Sigmoid colon (tissue), 6 donors: ENCODE measurements at regions not wholly inside any gene's neighbourhood (a gene's known extent, or its start where the extent isn't known, plus 50 kb on each side); places are given as distances from the start of the nearest gene placed in this dataset.

Experiments
- DNase-seq: peaks from one replicate; pipeline ENCODE4 v3.0.0-alpha.2; 2019
- H3K27ac ChIP-seq, 4 donors: fragments of 200-600 bp; sonication (generic); one replicate each; pipeline ENCODE4 v1.5.1; 2016 to 2019; ENCODE audit warnings: mild to moderate bottlenecking in 1 of 4
- H3K27me3 ChIP-seq, 3 donors: fragments of 200-600 bp; sonication (generic); one replicate each; pipeline ENCODE4 v1.5.1; 2019; ENCODE audit warnings: mild to moderate bottlenecking in 1 of 3
- H3K36me3 ChIP-seq, 4 donors: fragments of 200-600 bp; sonication (generic); one replicate each; pipeline ENCODE4 v1.5.1; 2016 to 2019
- H3K4me1 ChIP-seq, 4 donors: fragments of 200-600 bp; sonication (generic); one replicate each; pipeline ENCODE4 v1.5.1; 2017 to 2019
- H3K4me3 ChIP-seq, 4 donors: fragments of 200-600 bp; sonication (generic); one replicate each; pipeline ENCODE4 v1.5.1; 2017 to 2019; ENCODE audit warnings: mild to moderate bottlenecking in 2 of 4, moderate library complexity in 1 of 4
- H3K9me3 ChIP-seq, 4 donors: fragments of 200-600 bp in 3 of 4; sonication (generic) in 3 of 4; one replicate each; pipeline versions ENCODE4 v1.5.1 to v1.6.1; 2013 to 2019
- CTCF ChIP-seq, 4 experiments: fragments of 450-650 bp in 3 of 4; fragments of 200-600 bp in 1 of 4; IDR thresholded peaks; one replicate each; pipeline ENCODE4 v1.5.1; 2016 to 2019; ENCODE audit warnings: antibody characterized with exemption in 4 of 4, mild to moderate bottlenecking in 3 of 4, moderate library complexity in 2 of 4
- EP300 ChIP-seq, 4 donors: sonication (generic); formaldehyde crosslinking; IDR thresholded peaks; one replicate each; pipeline ENCODE4 v1.6.1; 2017; ENCODE audit warnings: antibody characterized with exemption in 4 of 4
- POLR2A ChIP-seq, 2 donors: fragments of 450-650 bp; IDR thresholded peaks; one replicate each; pipeline ENCODE4 v1.6.1; 2016; ENCODE audit warnings: antibody characterized with exemption in 2 of 2, mild to moderate bottlenecking in 2 of 2, moderate library complexity in 2 of 2
- POLR2AphosphoS5 ChIP-seq, 4 donors: sonication (generic); formaldehyde crosslinking; IDR thresholded peaks; one replicate each; pipeline ENCODE4 v1.6.1; 2017; ENCODE audit warnings: antibody characterized with exemption in 4 of 4
- WGBS, 2 donors: extraction: QIAGEN DNeasy Blood & Tissue Kit; methylation state at CpG; one replicate each; pipeline ENCODE4 v1.1.7; 2013; 5-methylcytosine and 5-hydroxymethylcytosine counted together
- intact Hi-C: fragments of 100-400 bp; cut with DNase I; formaldehyde crosslinking; loops from one replicate; pipeline ENCODE4 v1.15.1; 2023
- donor health status: healthy with polysubstance abuse.
- donor health status: healthy.

- Histone ChIP-seq H3K9me3 (no peaks in the 10 kb centered on the region), H3K4me3 (no peak overlapping the region), H3K36me3 (no peaks in the 10 kb centered on the region), H3K27ac (no peak overlapping the region), H3K27me3 (no peaks in the 10 kb centered on the region), H3K4me1 (no peaks in the 10 kb centered on the region)
- no peak for DNase-seq
- TF ChIP-seq CTCF (IDR thresholded peaks at IDR 0.05) (no peak), POLR2A (IDR thresholded peaks at IDR 0.05) (no peak), EP300 (IDR thresholded peaks at IDR 0.05) (no peak), POLR2AphosphoS5 (IDR thresholded peaks at IDR 0.05) (no peak)
- intact Hi-C loops = no loop called here
- 55 to 69% methylated on average over 3 of the region's 3 CpGs for WGBS, 2 donors
These were observed 113.6 kb upstream of the ARGLU1 start for GRCh38 chr13:106681536-106681935.

DNA sequence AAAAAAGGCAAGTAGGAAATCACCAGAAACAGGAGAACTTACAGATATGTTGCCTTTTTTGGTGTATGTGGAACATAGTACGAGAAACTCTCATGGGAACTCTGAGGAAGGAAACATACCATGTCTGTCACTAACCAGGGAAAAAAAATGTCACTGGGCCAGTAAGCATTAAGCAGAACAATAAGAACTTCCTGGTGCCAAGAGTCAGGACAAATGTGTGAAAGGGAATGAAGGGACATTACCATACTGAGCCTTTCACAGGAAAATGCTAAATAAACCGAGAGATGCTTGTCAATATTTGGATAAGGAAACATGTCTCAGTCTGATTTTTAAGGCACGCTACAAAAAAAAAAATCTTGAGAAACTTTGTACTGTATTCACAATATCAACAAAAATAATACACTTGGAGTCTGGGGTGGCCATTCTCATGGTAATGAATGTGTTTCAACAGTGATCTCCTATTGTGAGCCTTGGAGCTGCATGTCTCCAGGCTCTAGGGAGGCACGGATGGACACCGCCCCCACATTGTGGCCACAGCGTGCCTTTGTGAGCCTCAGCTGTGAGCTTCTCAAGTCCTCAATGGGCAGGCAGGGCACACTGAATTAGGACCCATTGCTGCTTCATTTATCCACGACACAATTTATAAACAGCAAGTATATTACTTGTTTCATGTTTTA is 113.0 kb upstream of the ARGLU1 start:
- H3K27me3 ChIP-seq = no peaks in the 10 kb centered on the region
- H3K36me3 ChIP-seq = no peaks in the 10 kb centered on the region
- DNase-seq = no peak
- TF ChIP-seq CTCF (IDR thresholded peaks at IDR 0.05) (no peak), EP300 (IDR thresholded peaks at IDR 0.05) (no peak), POLR2A (IDR thresholded peaks at IDR 0.05) (no peak), POLR2AphosphoS5 (IDR thresholded peaks at IDR 0.05) (no peak)
- no peaks in the 10 kb centered on the region for H3K4me1 ChIP-seq
- H3K4me3 ChIP-seq = no peak overlapping the region
- H3K27ac ChIP-seq = no peak overlapping the region
- 69 to 77% methylated on average over 7 of the region's 7 CpGs for WGBS, 2 donors
- H3K9me3 ChIP-seq = no peaks in the 10 kb centered on the region
- intact Hi-C loops = no loop called here

GRCh38 chr13:106678646-106679418 is 110.9 kb upstream of the ARGLU1 start:
- Histone ChIP-seq H3K36me3 (no peaks in the 10 kb centered on the region), H3K4me1 (no peaks in the 10 kb centered on the region), H3K4me3 (no peak overlapping the region), H3K27ac (no peak overlapping the region), H3K27me3 (no peaks in the 10 kb centered on the region), H3K9me3 (no peaks in the 10 kb centered on the region)
- intact Hi-C loops = no loop called here
- no peak for DNase-seq
- WGBS, 2 donors = 83 to 85% methylated on average over 5 of the region's 5 CpGs
- TF ChIP-seq POLR2AphosphoS5 (IDR thresholded peaks at IDR 0.05) = no peak
- no peak for TF ChIP-seq CTCF (IDR thresholded peaks at IDR 0.05)
- TF ChIP-seq EP300 (IDR thresholded peaks at IDR 0.05) = no peak
- TF ChIP-seq POLR2A (IDR thresholded peaks at IDR 0.05) = no peak

DNA sequence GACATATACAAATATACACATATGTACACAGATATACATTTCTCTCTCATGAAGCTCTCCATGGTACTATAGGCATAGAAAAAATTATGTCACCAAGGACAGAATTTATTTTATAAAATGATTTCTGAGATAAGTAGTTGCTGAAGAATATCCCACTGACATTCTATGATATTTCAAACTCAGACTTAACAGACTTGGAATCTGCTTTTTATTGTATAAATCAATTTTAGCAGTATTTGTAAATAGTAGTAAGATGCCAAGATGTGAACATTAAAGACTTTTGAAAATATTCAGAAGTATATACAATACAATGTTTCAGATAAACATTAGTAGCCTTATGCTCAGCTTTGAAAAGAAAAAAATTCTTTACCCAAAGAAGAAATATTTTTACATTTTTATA is 107.4 kb upstream of the ARGLU1 start:
- Histone ChIP-seq H3K4me1 (no peaks in the 10 kb centered on the region), H3K4me3 (no peak overlapping the region), H3K27me3 (no peaks in the 10 kb centered on the region), H3K36me3 (no peaks in the 10 kb centered on the region), H3K9me3 (no peaks in the 10 kb centered on the region), H3K27ac (no peak overlapping the region)
- TF ChIP-seq CTCF (IDR thresholded peaks at IDR 0.05) (no peak), POLR2A (IDR thresholded peaks at IDR 0.05) (no peak), POLR2AphosphoS5 (IDR thresholded peaks at IDR 0.05) (no peak)
- intact Hi-C loops = no loop called here
- no peak for DNase-seq
